ENCODE measurements at regions not wholly inside any gene's neighbourhood (a gene's known extent, or its start where the extent isn't known, plus 50 kb on each side); places are given as distances from the start of the nearest gene placed in this dataset.
"Not testable (repeated sequence)": the region's sequence is repeated elsewhere in the genome, so short reads cannot be mapped to it uniquely, and the experiment has no call there.

GRCh38 chr4:133592591-133592990 lies 443.5 kb downstream of the PCDH10 start:
- no peak for DNase-seq (ENCODE audit: low read depth)

GRCh38 chr4:133592106-133592505 lies 443.0 kb downstream of the PCDH10 start:
- DNase-seq (ENCODE audit: low read depth) = no peak

GRCh38 chr4:133588306-133588705 lies 439.2 kb downstream of the PCDH10 start:
- peak; percentile 34 for DNase-seq (ENCODE audit: low read depth)

- no peak for DNase-seq (ENCODE audit: low read depth)
Measured at GRCh38 chr4:133585323-133585722, 436.2 kb downstream of the PCDH10 start.

GRCh38 chr4:133584714-133585113 lies 435.6 kb downstream of the PCDH10 start:
- DNase-seq (ENCODE audit: low read depth) = peak; percentile 2

GRCh38 chr4:133581996-133582619 lies 433.0 kb downstream of the PCDH10 start:
- DNase-seq (ENCODE audit: low read depth) = peak; percentile 38

- DNase-seq (ENCODE audit: low read depth) = no peak
Measured at GRCh38 chr4:133574248-133574647, 425.2 kb downstream of the PCDH10 start.

- peak; percentile 63 for DNase-seq (ENCODE audit: low read depth)
Measured at GRCh38 chr4:133565379-133565778, 416.3 kb downstream of the PCDH10 start.

GRCh38 chr4:133559987-133560386 lies 410.9 kb downstream of the PCDH10 start:
- no peak for DNase-seq (ENCODE audit: low read depth)

GRCh38 chr4:133555671-133556070 lies 406.6 kb downstream of the PCDH10 start:
- peak; percentile 45 for DNase-seq (ENCODE audit: low read depth)

- peak; percentile 11 for DNase-seq (ENCODE audit: low read depth)
Measured at GRCh38 chr4:133550436-133550835, 401.3 kb downstream of the PCDH10 start.

GRCh38 chr4:133544097-133544496 lies 395.0 kb downstream of the PCDH10 start:
- DNase-seq (ENCODE audit: low read depth) = no peak

- no peak for DNase-seq (ENCODE audit: low read depth)
Measured at GRCh38 chr4:133537780-133538281, 388.7 kb downstream of the PCDH10 start.

- DNase-seq (ENCODE audit: low read depth) = not testable (repeated sequence)
Measured at GRCh38 chr4:133534224-133534623, 385.1 kb downstream of the PCDH10 start.

- DNase-seq (ENCODE audit: low read depth) = peak; percentile 9
Measured at GRCh38 chr4:133524369-133524768, 375.3 kb downstream of the PCDH10 start.

- peak; percentile 75 for DNase-seq (ENCODE audit: low read depth)
Measured at GRCh38 chr4:133513901-133514300, 364.8 kb downstream of the PCDH10 start.

- peak; percentile 14 for DNase-seq (ENCODE audit: low read depth)
Measured at GRCh38 chr4:133498149-133498548, 349.1 kb downstream of the PCDH10 start.

GRCh38 chr4:133493776-133494175 lies 344.7 kb downstream of the PCDH10 start:
- peak; percentile 37 for DNase-seq (ENCODE audit: low read depth)

- no peak for DNase-seq (ENCODE audit: low read depth)
Measured at GRCh38 chr4:133493241-133493640, 344.1 kb downstream of the PCDH10 start.

- DNase-seq (ENCODE audit: low read depth) = no peak
Measured at GRCh38 chr4:133484287-133484686, 335.2 kb downstream of the PCDH10 start.

GRCh38 chr4:133483600-133484246 lies 334.6 kb downstream of the PCDH10 start:
- DNase-seq (ENCODE audit: low read depth) = peak; percentile 60

- DNase-seq (ENCODE audit: low read depth) = no peak
Measured at GRCh38 chr4:133476063-133476462, 327.0 kb downstream of the PCDH10 start.

GRCh38 chr4:133474501-133474900 lies 325.4 kb downstream of the PCDH10 start:
- DNase-seq (ENCODE audit: low read depth) = no peak

- DNase-seq (ENCODE audit: low read depth) = no peak
Measured at GRCh38 chr4:133472244-133472643, 323.1 kb downstream of the PCDH10 start.
